ENCODE measurements at regions not wholly inside any gene's neighbourhood (a gene's known extent, or its start where the extent isn't known, plus 50 kb on each side); places are given as distances from the start of the nearest gene placed in this dataset.

DNA sequence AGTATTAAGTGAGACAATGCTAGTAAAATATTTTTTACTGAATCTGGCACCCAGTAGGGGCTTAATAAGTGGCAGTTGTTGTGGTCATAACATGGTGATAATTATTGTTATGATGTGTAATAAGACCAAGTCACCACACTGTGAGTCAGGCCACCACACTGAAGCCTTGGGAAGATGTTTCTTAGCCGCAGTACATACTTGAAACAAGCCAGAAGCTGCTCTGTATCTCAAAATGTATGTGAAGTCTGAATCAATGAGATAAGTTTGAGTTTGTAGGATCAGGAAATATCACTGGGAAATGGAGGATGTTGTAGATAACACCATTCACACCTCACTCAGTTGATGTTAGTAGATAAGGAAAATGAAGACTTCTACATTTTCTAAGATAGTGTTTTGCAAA is 51.3 kb upstream of the PTPN3 start:
- DNase-seq (ENCODE audit: low read depth) = no peak
- TF ChIP-seq, protein P1, sequence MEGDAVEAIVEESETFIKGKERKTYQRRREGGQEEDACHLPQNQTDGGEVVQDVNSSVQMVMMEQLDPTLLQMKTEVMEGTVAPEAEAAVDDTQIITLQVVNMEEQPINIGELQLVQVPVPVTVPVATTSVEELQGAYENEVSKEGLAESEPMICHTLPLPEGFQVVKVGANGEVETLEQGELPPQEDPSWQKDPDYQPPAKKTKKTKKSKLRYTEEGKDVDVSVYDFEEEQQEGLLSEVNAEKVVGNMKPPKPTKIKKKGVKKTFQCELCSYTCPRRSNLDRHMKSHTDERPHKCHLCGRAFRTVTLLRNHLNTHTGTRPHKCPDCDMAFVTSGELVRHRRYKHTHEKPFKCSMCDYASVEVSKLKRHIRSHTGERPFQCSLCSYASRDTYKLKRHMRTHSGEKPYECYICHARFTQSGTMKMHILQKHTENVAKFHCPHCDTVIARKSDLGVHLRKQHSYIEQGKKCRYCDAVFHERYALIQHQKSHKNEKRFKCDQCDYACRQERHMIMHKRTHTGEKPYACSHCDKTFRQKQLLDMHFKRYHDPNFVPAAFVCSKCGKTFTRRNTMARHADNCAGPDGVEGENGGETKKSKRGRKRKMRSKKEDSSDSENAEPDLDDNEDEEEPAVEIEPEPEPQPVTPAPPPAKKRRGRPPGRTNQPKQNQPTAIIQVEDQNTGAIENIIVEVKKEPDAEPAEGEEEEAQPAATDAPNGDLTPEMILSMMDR (IDR thresholded peaks at IDR 0.05; ENCODE audit: control insufficient read depth, insufficient read depth, low read depth, low read length, missing control alignments) = no peak
- no peak overlapping the region for H3K4me3 ChIP-seq (ENCODE audit: control insufficient read depth, low read depth, low read length)

DNA sequence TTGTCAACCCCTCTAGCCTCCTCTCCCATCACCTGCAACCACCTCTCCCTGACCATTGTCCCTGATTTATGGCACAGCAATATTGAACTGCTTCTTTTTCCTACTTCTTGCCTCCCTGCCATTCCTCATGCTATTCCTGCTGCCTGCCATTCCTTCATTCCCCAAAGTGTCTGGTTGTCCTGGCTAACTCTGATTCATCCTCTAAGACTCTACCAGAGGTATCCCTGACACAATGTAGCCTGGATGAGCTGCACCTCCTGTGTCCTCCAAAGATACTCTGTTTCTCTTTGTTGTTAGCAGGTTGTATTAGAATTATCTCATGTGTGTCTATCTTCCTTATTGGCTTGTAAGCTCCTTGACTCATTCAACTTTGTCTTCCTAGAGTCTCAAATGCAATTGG is 53.5 kb upstream of the PTPN3 start:
- TF ChIP-seq, protein P1 (IDR thresholded peaks at IDR 0.05; ENCODE audit: control insufficient read depth, insufficient read depth, low read depth, low read length, missing control alignments) = no peak
- H3K4me3 ChIP-seq (ENCODE audit: control insufficient read depth, low read depth, low read length) = no peak overlapping the region
- no peak for DNase-seq (ENCODE audit: low read depth)

DNA sequence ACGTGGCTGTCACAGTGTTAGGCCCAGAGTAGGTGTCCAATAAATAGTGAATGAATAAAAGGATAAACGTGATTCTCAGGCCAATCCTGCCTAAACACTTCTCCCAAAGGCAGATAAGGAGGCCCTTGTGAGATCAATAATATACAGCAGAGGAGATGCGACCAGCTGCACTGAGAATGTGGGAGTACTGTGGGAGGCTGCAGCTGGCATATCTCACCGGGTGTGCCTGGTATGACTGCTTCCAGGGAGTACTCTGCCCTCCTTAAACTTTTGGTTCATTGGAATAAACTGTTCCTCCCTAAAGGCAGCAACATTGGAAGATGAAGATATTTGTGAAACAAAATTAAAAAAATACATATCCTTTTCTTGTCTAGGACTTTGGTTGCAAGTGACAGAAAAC is 57.1 kb upstream of the PTPN3 start:
- H3K4me3 ChIP-seq (ENCODE audit: control insufficient read depth, low read depth, low read length) = no peak overlapping the region
- TF ChIP-seq, protein P1 (IDR thresholded peaks at IDR 0.05; ENCODE audit: control insufficient read depth, insufficient read depth, low read depth, low read length, missing control alignments) = no peak
- no peak for DNase-seq (ENCODE audit: low read depth)

DNA sequence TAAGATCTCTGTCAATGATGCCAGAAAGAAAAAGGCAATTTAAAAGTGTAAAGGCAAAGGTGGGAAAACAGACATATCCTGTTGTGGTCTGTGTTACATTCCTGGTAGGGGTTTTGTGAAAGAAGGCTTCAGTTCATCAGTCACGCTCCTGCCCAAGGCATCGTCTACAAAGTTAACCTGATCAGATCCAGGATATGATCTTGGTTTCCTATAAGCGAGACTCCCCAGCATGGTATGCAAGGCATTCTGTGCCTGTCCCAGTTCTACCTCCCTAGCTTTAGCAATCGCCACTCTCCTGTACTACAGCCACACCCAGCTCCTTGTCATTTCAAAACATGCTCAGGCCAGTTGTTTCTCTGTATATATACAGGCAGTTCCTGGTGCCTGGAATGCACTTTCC is 58.0 kb upstream of the PTPN3 start:
- TF ChIP-seq, protein P1 (IDR thresholded peaks at IDR 0.05; ENCODE audit: control insufficient read depth, insufficient read depth, low read depth, low read length, missing control alignments) = no peak
- H3K4me3 ChIP-seq (ENCODE audit: control insufficient read depth, low read depth, low read length) = no peak overlapping the region
- no peak for DNase-seq (ENCODE audit: low read depth)

DNA sequence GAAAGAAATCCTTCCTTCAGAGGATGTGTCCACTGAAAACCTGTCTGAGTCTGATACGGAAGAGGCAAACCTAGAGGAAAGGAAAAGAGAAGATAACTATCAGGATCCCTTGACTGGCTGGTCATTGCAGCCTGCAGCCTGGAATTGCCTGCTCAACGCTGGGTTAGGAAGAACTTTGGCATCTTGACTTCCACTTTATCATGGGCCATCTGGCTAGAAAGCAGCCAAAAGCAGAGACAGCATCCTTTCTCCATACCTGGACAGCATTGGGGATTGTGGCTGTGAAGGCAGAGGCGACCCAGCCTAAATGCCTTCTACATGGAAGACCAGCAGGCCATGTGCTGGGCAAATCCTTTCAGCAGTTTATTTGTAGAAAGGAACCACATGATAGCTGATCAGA is 58.7 kb upstream of the PTPN3 start:
- no peak overlapping the region for H3K4me3 ChIP-seq (ENCODE audit: control insufficient read depth, low read depth, low read length)
- DNase-seq (ENCODE audit: low read depth) = no peak
- TF ChIP-seq, protein P1 (IDR thresholded peaks at IDR 0.05; ENCODE audit: control insufficient read depth, insufficient read depth, low read depth, low read length, missing control alignments) = no peak

DNA sequence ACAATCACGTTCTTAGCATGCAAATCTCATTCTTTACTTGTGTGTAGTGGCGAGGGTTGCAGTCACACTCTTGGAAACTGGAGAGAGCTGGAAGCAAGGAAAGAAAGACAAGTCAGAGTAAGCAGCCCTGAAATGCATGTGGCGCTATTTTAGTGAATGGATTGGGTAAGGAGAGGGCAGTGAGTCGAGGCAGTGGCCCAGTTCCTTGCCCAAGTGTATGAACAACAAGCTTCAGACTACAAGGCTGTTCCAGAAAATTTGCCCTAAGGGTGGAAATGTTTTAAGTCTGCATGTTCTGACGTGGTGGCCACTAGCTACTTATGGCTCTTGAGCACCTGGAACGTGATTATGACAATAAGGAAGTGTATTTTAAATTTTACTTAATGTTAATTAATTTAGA is 59.4 kb upstream of the PTPN3 start:
- H3K4me3 ChIP-seq (ENCODE audit: control insufficient read depth, low read depth, low read length) = no peak overlapping the region
- TF ChIP-seq, protein P1 (IDR thresholded peaks at IDR 0.05; ENCODE audit: control insufficient read depth, insufficient read depth, low read depth, low read length, missing control alignments) = no peak
- DNase-seq (ENCODE audit: low read depth) = no peak

DNA sequence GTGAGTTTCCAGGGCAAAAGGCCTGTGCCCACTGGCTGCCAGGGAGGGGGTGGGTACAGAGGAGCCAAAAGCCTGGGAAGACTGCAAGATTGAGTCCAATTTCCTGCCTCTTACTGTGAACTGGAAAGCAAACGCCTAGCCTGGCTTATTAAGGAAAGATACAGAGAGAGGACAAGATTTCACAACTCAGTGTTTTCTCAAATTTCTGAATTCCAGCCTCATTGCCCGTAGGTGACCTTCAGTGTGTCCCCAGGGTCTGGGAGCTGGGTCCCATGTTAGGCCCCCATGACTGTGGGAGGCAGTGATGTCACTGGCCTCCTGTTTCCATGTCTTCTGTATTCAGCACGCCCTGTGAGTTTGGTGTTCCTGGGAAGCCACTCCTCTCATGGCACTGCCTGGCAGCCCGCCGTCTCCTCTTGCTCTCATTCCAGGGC is 60.6 kb upstream of the PTPN3 start:
- no peak for DNase-seq (ENCODE audit: low read depth)

More for the DNA sequence above, 60.6 kb upstream of the PTPN3 start:
- TF ChIP-seq, protein P1 (IDR thresholded peaks at IDR 0.05; ENCODE audit: control insufficient read depth, insufficient read depth, low read depth, low read length, missing control alignments) = no peak
- H3K4me3 ChIP-seq (ENCODE audit: control insufficient read depth, low read depth, low read length) = no peak overlapping the region

Data from AG09309 (cell line).